Liver (tissue), 8 donors: ENCODE measurements at regions not wholly inside any gene's neighbourhood (a gene's known extent, or its start where the extent isn't known, plus 50 kb on each side); places are given as distances from the start of the nearest gene placed in this dataset.

ENCODE experiments used
- DNase-seq: peaks from one replicate; pipeline ENCODE4 v3.0.0-alpha.2; 2017; ENCODE audit warnings: low spot score
- H3K27ac ChIP-seq, 2 donors: one replicate each; pipeline ENCODE4 v1.7.0; 2013; ENCODE audit warnings: inconsistent platforms in 2 of 2, low read length in 2 of 2, control low read depth in 1 of 2, low read depth in 1 of 2, mild to moderate bottlenecking in 1 of 2
- H3K27me3 ChIP-seq, 4 donors: one replicate each; pipeline versions ENCODE4 v1.6.1 to v1.7.0; 2013; ENCODE audit warnings: low read length in 3 of 4, inconsistent platforms in 1 of 4, mild to moderate bottlenecking in 1 of 4, moderate library complexity in 1 of 4; ENCODE audit not compliant: control insufficient read depth in 4 of 4, insufficient read depth in 4 of 4
- H3K36me3 ChIP-seq, 4 donors: one replicate each; pipeline versions ENCODE4 v1.6.1 to v1.7.0; 2013; ENCODE audit warnings: low read length in 3 of 4, mild to moderate bottlenecking in 3 of 4, low read depth in 1 of 4, moderate library complexity in 1 of 4; ENCODE audit not compliant: control insufficient read depth in 4 of 4, insufficient read depth in 3 of 4
- H3K4me1 ChIP-seq, 4 donors: one replicate each; pipeline versions ENCODE4 v1.6.1 to v1.7.0; 2013; ENCODE audit warnings: low read length in 3 of 4, mild to moderate bottlenecking in 3 of 4, moderate library complexity in 1 of 4; ENCODE audit not compliant: control insufficient read depth in 4 of 4, insufficient read depth in 4 of 4
- H3K4me3 ChIP-seq, 3 donors: one replicate each; pipeline versions ENCODE4 v1.6.1 to v1.7.0; 2013; ENCODE audit warnings: low read length in 3 of 3, control low read depth in 1 of 3, low read depth in 1 of 3, mild to moderate bottlenecking in 1 of 3
- H3K9ac ChIP-seq, 2 donors: one replicate each; pipeline ENCODE4 v1.7.0; 2013; ENCODE audit warnings: low read length in 2 of 2, mild to moderate bottlenecking in 2 of 2, moderate library complexity in 2 of 2, control low read depth in 1 of 2, low read depth in 1 of 2
- H3K9me3 ChIP-seq, 4 donors: one replicate each; pipeline versions ENCODE4 v1.6.1 to v1.7.0; 2013; ENCODE audit warnings: low read length in 3 of 4; ENCODE audit not compliant: control insufficient read depth in 4 of 4
- ATF3 ChIP-seq: IDR thresholded peaks from 2 replicates; pipeline ENCODE4 v1.6.1; 2016; ENCODE audit warnings: antibody characterized with exemption
- CTCF ChIP-seq: fragments of 150-350 bp; IDR thresholded peaks from 2 replicates; pipeline ENCODE4 v1.5.1; 2017; ENCODE audit warnings: improper control_type of control experiment, low read depth, low read length; ENCODE audit not compliant: missing input control
- EGR1 ChIP-seq, 2 donors: IDR thresholded peaks; 2 replicates each; pipeline ENCODE4 v1.6.1; 2016 to 2018; ENCODE audit warnings: antibody characterized with exemption in 2 of 2, low read depth in 2 of 2
- FOXA1 ChIP-seq: IDR thresholded peaks from 2 replicates; pipeline ENCODE4 v1.6.1; 2016; ENCODE audit warnings: antibody characterized with exemption
- FOXA2 ChIP-seq: IDR thresholded peaks from 2 replicates; pipeline ENCODE4 v1.6.1; 2016; ENCODE audit warnings: antibody characterized with exemption
- GABPA ChIP-seq, 2 donors: IDR thresholded peaks in 1 of 2; conservative IDR thresholded peaks in 1 of 2; 2 replicates each; pipeline ENCODE4 v1.6.1; 2016; ENCODE audit warnings: antibody characterized with exemption in 2 of 2, mild to moderate bottlenecking in 1 of 2, moderate library complexity in 1 of 2
- HNF4A ChIP-seq, 2 donors: conservative IDR thresholded peaks; 2 replicates each; pipeline ENCODE4 v1.6.1; 2016; ENCODE audit warnings: antibody characterized with exemption in 2 of 2, mild to moderate bottlenecking in 2 of 2
- HNF4G ChIP-seq: IDR thresholded peaks from 2 replicates; pipeline ENCODE4 v1.6.1; 2016; ENCODE audit warnings: antibody characterized with exemption
- JUND ChIP-seq, 2 donors: IDR thresholded peaks; 2 replicates each; pipeline ENCODE4 v1.6.1; 2016; ENCODE audit warnings: antibody characterized with exemption in 2 of 2
- MAX ChIP-seq: IDR thresholded peaks from 2 replicates; pipeline ENCODE4 v1.6.1; 2016; ENCODE audit warnings: antibody characterized with exemption
- NR2F2 ChIP-seq: IDR thresholded peaks from 2 replicates; pipeline ENCODE4 v1.6.1; 2016; ENCODE audit warnings: antibody characterized with exemption
- RAD21 ChIP-seq, 2 donors: IDR thresholded peaks; 2 replicates each; pipeline ENCODE4 v1.6.1; 2016; ENCODE audit warnings: antibody characterized with exemption in 2 of 2, mild to moderate bottlenecking in 2 of 2
- RXRA ChIP-seq, 2 donors: IDR thresholded peaks; 2 replicates each; pipeline ENCODE4 v1.6.1; 2017 to 2018; ENCODE audit warnings: antibody characterized with exemption in 2 of 2, mild to moderate bottlenecking in 1 of 2
- SP1 ChIP-seq: IDR thresholded peaks from 2 replicates; pipeline ENCODE4 v1.6.1; 2018; ENCODE audit warnings: antibody characterized with exemption, mild to moderate bottlenecking
- TAF1 ChIP-seq: conservative IDR thresholded peaks from 2 replicates; pipeline ENCODE4 v1.6.1; 2016; ENCODE audit warnings: antibody characterized with exemption, mild to moderate bottlenecking
- ZBTB33 ChIP-seq: IDR thresholded peaks from 2 replicates; pipeline ENCODE4 v1.6.1; 2016; ENCODE audit warnings: antibody characterized with exemption
- WGBS: extraction: QIAGEN DNeasy Blood & Tissue Kit; methylation state at CpG from one replicate; pipeline ENCODE4 v1.1.7; 2013; 5-methylcytosine and 5-hydroxymethylcytosine counted together
- TF ChIP-seq, protein P1 (sequence below): IDR thresholded peaks from 2 replicates; pipeline ENCODE4 v1.6.1; 2016; ENCODE audit warnings: antibody characterized with exemption, mild to moderate bottlenecking
- donor health status: healthy.
- donor health status: healthy.
- donor health status: healthy.
- donor health status: healthy.
- donor health status: healthy.

- 68% methylated on average over 3 of the region's 3 CpGs for WGBS
- no peaks in the 10 kb centered on the region for H3K36me3 ChIP-seq
- peaks cover 0 to 1% (median 0%) of the 10 kb centered on the region in 4 donors for H3K9me3 ChIP-seq
- H3K27me3 ChIP-seq = no peaks in the 10 kb centered on the region
- H3K27ac ChIP-seq = no peak overlapping the region
- H3K9ac ChIP-seq = no peak overlapping the region
- H3K4me1 ChIP-seq = no peaks in the 10 kb centered on the region
- no peak overlapping the region for H3K4me3 ChIP-seq
- no peak for TF ChIP-seq RAD21 (IDR thresholded peaks at IDR 0.05)
- TF ChIP-seq EGR1 (IDR thresholded peaks at IDR 0.05; ENCODE audit: low read depth in 2 of 2) = no peak
- no peak for TF ChIP-seq TAF1
- TF ChIP-seq MAX = no peak
- no peak for TF ChIP-seq FOXA2
- TF ChIP-seq CTCF = no peak
- TF ChIP-seq HNF4A (conservative IDR thresholded peaks at IDR 0.05) = no peak
- TF ChIP-seq ATF3 = no peak
- TF ChIP-seq RXRA (IDR thresholded peaks at IDR 0.05) = no peak
- TF ChIP-seq NR2F2 = no peak
- TF ChIP-seq JUND (IDR thresholded peaks at IDR 0.05) = no peak
- TF ChIP-seq, protein P1, sequence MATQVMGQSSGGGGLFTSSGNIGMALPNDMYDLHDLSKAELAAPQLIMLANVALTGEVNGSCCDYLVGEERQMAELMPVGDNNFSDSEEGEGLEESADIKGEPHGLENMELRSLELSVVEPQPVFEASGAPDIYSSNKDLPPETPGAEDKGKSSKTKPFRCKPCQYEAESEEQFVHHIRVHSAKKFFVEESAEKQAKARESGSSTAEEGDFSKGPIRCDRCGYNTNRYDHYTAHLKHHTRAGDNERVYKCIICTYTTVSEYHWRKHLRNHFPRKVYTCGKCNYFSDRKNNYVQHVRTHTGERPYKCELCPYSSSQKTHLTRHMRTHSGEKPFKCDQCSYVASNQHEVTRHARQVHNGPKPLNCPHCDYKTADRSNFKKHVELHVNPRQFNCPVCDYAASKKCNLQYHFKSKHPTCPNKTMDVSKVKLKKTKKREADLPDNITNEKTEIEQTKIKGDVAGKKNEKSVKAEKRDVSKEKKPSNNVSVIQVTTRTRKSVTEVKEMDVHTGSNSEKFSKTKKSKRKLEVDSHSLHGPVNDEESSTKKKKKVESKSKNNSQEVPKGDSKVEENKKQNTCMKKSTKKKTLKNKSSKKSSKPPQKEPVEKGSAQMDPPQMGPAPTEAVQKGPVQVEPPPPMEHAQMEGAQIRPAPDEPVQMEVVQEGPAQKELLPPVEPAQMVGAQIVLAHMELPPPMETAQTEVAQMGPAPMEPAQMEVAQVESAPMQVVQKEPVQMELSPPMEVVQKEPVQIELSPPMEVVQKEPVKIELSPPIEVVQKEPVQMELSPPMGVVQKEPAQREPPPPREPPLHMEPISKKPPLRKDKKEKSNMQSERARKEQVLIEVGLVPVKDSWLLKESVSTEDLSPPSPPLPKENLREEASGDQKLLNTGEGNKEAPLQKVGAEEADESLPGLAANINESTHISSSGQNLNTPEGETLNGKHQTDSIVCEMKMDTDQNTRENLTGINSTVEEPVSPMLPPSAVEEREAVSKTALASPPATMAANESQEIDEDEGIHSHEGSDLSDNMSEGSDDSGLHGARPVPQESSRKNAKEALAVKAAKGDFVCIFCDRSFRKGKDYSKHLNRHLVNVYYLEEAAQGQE = no peak
- no peak for TF ChIP-seq GABPA (IDR thresholded peaks at IDR 0.05 in 1 of 2, conservative IDR thresholded peaks at IDR 0.05 in 1 of 2)
- TF ChIP-seq FOXA1 = no peak
- no peak for TF ChIP-seq SP1
- no peak for DNase-seq
Measured at GRCh38 chr5:31000287-31000686, 193.2 kb upstream of the CDH6 start.

DNA sequence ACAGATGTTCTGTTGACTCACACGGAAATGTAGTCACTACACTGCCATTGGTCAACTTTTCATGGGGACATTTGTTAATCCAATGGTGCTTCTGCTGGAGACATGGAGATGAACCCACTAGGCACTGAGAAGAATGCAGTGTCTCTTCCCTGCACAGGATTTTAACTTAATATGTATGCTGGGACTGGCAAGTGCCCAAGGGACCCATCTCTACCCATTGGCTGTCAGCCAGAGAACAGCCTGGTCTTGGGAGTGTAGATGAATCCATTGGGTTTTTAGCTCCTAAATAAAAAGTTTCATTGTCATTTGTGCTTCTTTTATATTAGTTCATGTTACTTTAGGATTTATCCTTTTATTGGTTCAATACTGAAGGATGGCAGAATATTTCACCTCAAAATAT is 195.8 kb upstream of the CDH6 start:
- H3K36me3 ChIP-seq = no peaks in the 10 kb centered on the region
- no peaks in the 10 kb centered on the region for H3K27me3 ChIP-seq
- H3K9me3 ChIP-seq = no peaks in the 10 kb centered on the region
- no peak overlapping the region for H3K9ac ChIP-seq
- no peaks in the 10 kb centered on the region for H3K4me1 ChIP-seq
- no peak overlapping the region for H3K27ac ChIP-seq
- no peak for DNase-seq
- no peak overlapping the region for H3K4me3 ChIP-seq
- WGBS = 79% methylated on average over 1 of the region's 1 CpG
- TF ChIP-seq GABPA (IDR thresholded peaks at IDR 0.05 in 1 of 2, conservative IDR thresholded peaks at IDR 0.05 in 1 of 2) (no peak), JUND (IDR thresholded peaks at IDR 0.05) (no peak), FOXA1 (no peak), RXRA (IDR thresholded peaks at IDR 0.05) (no peak), RAD21 (IDR thresholded peaks at IDR 0.05) (no peak), ZBTB33 (no peak), EGR1 (IDR thresholded peaks at IDR 0.05; ENCODE audit: low read depth in 2 of 2) (no peak), FOXA2 (no peak), HNF4G (no peak), HNF4A (conservative IDR thresholded peaks at IDR 0.05) (no peak), MAX (no peak), ATF3 (no peak), NR2F2 (no peak), TAF1 (no peak)
- TF ChIP-seq, protein P1 = no peak
